ENCODE measurements at regions not wholly inside any gene's neighbourhood (a gene's known extent, or its start where the extent isn't known, plus 50 kb on each side); places are given as distances from the start of the nearest gene placed in this dataset.
"Not testable (repeated sequence)": the region's sequence is repeated elsewhere in the genome, so short reads cannot be mapped to it uniquely, and the experiment has no call there.

DNA sequence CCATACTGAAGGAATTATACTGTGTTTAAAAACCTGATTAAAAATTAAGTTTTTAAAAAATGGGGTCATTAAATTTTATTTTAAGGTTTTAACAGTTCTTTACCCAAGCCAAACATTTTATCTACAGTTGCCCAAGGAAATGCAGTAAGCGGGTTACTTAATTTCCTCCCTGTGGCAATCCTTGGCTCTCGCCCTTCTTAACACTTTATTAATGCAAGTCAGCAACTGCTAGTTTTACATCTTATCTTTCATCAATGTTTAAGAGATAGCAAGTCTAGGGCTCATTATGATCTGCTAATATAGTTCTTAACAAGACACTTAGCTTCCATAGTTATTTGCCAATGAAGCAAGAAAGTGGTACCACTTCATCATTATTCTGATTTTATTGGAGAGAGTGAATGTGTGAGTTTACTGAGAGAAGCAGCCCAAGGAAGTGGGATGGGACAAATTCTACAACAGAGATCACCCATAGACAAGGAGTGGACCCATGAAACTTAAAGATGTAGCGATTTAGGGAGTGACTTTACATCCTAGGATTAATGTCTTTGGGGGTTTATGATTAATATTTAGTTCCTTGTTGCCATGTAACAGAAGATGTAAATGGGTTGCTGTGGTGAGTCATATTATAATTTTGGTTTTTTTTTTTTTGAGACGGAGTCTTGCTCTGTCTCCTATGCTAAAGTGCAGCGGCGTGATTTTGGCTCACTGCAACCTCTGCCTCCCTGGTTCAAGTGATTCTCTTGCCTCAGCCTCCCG, 1556.1 kb downstream of the SPATA31A7 start:
- not testable (repeated sequence) for TF ChIP-seq ZFP36 (IDR thresholded peaks at IDR 0.05; ENCODE audit: borderline replicate concordance, partially characterized antibody); NFE2L2 (conservative IDR thresholded peaks at IDR 0.05; ENCODE audit: low read length)
- TF ChIP-seq, protein P1, sequence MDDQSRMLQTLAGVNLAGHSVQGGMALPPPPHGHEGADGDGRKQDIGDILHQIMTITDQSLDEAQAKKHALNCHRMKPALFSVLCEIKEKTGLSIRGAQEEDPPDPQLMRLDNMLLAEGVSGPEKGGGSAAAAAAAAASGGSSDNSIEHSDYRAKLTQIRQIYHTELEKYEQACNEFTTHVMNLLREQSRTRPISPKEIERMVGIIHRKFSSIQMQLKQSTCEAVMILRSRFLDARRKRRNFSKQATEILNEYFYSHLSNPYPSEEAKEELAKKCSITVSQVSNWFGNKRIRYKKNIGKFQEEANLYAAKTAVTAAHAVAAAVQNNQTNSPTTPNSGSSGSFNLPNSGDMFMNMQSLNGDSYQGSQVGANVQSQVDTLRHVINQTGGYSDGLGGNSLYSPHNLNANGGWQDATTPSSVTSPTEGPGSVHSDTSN (IDR thresholded peaks at IDR 0.05), result not testable (repeated sequence)
- TF ChIP-seq, protein P2, sequence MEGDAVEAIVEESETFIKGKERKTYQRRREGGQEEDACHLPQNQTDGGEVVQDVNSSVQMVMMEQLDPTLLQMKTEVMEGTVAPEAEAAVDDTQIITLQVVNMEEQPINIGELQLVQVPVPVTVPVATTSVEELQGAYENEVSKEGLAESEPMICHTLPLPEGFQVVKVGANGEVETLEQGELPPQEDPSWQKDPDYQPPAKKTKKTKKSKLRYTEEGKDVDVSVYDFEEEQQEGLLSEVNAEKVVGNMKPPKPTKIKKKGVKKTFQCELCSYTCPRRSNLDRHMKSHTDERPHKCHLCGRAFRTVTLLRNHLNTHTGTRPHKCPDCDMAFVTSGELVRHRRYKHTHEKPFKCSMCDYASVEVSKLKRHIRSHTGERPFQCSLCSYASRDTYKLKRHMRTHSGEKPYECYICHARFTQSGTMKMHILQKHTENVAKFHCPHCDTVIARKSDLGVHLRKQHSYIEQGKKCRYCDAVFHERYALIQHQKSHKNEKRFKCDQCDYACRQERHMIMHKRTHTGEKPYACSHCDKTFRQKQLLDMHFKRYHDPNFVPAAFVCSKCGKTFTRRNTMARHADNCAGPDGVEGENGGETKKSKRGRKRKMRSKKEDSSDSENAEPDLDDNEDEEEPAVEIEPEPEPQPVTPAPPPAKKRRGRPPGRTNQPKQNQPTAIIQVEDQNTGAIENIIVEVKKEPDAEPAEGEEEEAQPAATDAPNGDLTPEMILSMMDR (IDR thresholded peaks at IDR 0.05), result not testable (repeated sequence)
- TF ChIP-seq, protein P3, sequence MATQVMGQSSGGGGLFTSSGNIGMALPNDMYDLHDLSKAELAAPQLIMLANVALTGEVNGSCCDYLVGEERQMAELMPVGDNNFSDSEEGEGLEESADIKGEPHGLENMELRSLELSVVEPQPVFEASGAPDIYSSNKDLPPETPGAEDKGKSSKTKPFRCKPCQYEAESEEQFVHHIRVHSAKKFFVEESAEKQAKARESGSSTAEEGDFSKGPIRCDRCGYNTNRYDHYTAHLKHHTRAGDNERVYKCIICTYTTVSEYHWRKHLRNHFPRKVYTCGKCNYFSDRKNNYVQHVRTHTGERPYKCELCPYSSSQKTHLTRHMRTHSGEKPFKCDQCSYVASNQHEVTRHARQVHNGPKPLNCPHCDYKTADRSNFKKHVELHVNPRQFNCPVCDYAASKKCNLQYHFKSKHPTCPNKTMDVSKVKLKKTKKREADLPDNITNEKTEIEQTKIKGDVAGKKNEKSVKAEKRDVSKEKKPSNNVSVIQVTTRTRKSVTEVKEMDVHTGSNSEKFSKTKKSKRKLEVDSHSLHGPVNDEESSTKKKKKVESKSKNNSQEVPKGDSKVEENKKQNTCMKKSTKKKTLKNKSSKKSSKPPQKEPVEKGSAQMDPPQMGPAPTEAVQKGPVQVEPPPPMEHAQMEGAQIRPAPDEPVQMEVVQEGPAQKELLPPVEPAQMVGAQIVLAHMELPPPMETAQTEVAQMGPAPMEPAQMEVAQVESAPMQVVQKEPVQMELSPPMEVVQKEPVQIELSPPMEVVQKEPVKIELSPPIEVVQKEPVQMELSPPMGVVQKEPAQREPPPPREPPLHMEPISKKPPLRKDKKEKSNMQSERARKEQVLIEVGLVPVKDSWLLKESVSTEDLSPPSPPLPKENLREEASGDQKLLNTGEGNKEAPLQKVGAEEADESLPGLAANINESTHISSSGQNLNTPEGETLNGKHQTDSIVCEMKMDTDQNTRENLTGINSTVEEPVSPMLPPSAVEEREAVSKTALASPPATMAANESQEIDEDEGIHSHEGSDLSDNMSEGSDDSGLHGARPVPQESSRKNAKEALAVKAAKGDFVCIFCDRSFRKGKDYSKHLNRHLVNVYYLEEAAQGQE (IDR thresholded peaks at IDR 0.05), result not testable (repeated sequence)
